Vagina (tissue), 2 donors: ENCODE measurements at regions not wholly inside any gene's neighbourhood (a gene's known extent, or its start where the extent isn't known, plus 50 kb on each side); places are given as distances from the start of the nearest gene placed in this dataset.

ENCODE experiments used
- POLR2A ChIP-seq, 2 donors: fragments of 450-650 bp; IDR thresholded peaks; one replicate each; pipeline ENCODE4 v1.6.1; 2017; ENCODE audit warnings: antibody characterized with exemption in 2 of 2, mild to moderate bottlenecking in 2 of 2, moderate library complexity in 2 of 2
- TF ChIP-seq, protein P1 (sequence below), 3 experiments: fragments of 450-650 bp in 2 of 3; fragments of 200-600 bp in 1 of 3; sonication (generic) in 1 of 3; IDR thresholded peaks; one replicate each; pipeline ENCODE4 v1.5.1; 2017 to 2019; ENCODE audit warnings: antibody characterized with exemption in 3 of 3, mild to moderate bottlenecking in 2 of 3, moderate library complexity in 2 of 3

DNA sequence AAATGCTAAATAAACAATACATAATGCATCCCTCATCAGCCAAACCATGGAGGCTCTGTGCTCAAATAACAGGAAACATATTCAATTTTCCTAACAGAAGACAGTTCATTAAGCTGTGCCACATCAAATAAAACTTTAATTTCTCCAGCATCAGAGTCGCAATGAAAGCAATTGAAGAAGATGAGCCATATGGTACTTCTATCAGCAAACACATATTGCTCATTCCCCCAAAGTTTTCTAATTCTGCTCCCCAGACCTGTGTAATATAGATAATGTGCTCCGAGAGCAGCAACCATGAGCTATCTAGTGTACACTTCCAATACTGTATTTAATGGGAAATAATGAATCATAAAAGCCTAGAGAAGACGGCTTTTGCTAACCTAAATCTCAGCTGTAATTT, 263.2 kb downstream of the MEIS1 start:
- TF ChIP-seq, protein P1, sequence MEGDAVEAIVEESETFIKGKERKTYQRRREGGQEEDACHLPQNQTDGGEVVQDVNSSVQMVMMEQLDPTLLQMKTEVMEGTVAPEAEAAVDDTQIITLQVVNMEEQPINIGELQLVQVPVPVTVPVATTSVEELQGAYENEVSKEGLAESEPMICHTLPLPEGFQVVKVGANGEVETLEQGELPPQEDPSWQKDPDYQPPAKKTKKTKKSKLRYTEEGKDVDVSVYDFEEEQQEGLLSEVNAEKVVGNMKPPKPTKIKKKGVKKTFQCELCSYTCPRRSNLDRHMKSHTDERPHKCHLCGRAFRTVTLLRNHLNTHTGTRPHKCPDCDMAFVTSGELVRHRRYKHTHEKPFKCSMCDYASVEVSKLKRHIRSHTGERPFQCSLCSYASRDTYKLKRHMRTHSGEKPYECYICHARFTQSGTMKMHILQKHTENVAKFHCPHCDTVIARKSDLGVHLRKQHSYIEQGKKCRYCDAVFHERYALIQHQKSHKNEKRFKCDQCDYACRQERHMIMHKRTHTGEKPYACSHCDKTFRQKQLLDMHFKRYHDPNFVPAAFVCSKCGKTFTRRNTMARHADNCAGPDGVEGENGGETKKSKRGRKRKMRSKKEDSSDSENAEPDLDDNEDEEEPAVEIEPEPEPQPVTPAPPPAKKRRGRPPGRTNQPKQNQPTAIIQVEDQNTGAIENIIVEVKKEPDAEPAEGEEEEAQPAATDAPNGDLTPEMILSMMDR (IDR thresholded peaks at IDR 0.05) = no peak
- no peak for TF ChIP-seq POLR2A (IDR thresholded peaks at IDR 0.05)
